Esophagus muscularis mucosa (tissue), 3 donors: ENCODE measurements at regions not wholly inside any gene's neighbourhood (a gene's known extent, or its start where the extent isn't known, plus 50 kb on each side); places are given as distances from the start of the nearest gene placed in this dataset.

ENCODE experiments used
- CTCF ChIP-seq, 3 experiments: fragments of 200-600 bp in 2 of 3; fragments of 450-650 bp in 1 of 3; sonication (generic) in 2 of 3; IDR thresholded peaks; one replicate each; pipeline ENCODE4 v1.5.1; 2017 to 2019; ENCODE audit warnings: antibody characterized with exemption in 3 of 3, mild to moderate bottlenecking in 2 of 3, moderate library complexity in 1 of 3
- POLR2A ChIP-seq: fragments of 450-650 bp; IDR thresholded peaks from one replicate; pipeline ENCODE4 v1.6.1; 2017; ENCODE audit warnings: antibody characterized with exemption, moderate library complexity, mild to moderate bottlenecking, low read depth
- POLR2AphosphoS5 ChIP-seq, 2 donors: sonication (generic); formaldehyde crosslinking; IDR thresholded peaks; one replicate each; pipeline ENCODE4 v1.6.1; 2017; ENCODE audit warnings: antibody characterized with exemption in 2 of 2

- TF ChIP-seq POLR2A (no peak), POLR2AphosphoS5 (IDR thresholded peaks at IDR 0.05) (no peak), CTCF (IDR thresholded peaks at IDR 0.05) (peak; percentile 8 to 21 (median 10))
Measured at GRCh38 chr6:144912474-144912873, 627.3 kb downstream of the UTRN start.
